ENCODE measurements at regions not wholly inside any gene's neighbourhood (a gene's known extent, or its start where the extent isn't known, plus 50 kb on each side); places are given as distances from the start of the nearest gene placed in this dataset.

GRCh38 chr13:31038834-31039552 is 106.5 kb downstream of the TEX26 start:
- TF ChIP-seq, protein P1, sequence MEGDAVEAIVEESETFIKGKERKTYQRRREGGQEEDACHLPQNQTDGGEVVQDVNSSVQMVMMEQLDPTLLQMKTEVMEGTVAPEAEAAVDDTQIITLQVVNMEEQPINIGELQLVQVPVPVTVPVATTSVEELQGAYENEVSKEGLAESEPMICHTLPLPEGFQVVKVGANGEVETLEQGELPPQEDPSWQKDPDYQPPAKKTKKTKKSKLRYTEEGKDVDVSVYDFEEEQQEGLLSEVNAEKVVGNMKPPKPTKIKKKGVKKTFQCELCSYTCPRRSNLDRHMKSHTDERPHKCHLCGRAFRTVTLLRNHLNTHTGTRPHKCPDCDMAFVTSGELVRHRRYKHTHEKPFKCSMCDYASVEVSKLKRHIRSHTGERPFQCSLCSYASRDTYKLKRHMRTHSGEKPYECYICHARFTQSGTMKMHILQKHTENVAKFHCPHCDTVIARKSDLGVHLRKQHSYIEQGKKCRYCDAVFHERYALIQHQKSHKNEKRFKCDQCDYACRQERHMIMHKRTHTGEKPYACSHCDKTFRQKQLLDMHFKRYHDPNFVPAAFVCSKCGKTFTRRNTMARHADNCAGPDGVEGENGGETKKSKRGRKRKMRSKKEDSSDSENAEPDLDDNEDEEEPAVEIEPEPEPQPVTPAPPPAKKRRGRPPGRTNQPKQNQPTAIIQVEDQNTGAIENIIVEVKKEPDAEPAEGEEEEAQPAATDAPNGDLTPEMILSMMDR (IDR thresholded peaks at IDR 0.05), result no peak
- no peak for TF ChIP-seq POLR2A (IDR thresholded peaks at IDR 0.05)
